Dendritic cell treated with granulocyte-macrophage colony-stimulating factor and Interleukin-4, amounts not matched to agents 40 ng/mL and 50 ng/mL, for 4 days (primary cell): ENCODE measurements at regions not wholly inside any gene's neighbourhood (a gene's known extent, or its start where the extent isn't known, plus 50 kb on each side); places are given as distances from the start of the nearest gene placed in this dataset.

Source experiments
- H3K27ac Mint-ChIP-seq: one replicate; pipeline ENCODE4 v1.8.0; 2022; ENCODE audit warnings: mild to moderate bottlenecking, mixed read lengths
- H3K27me3 Mint-ChIP-seq: one replicate; pipeline ENCODE4 v1.8.0; 2022; ENCODE audit warnings: mild to moderate bottlenecking, mixed read lengths
- H3K36me3 Mint-ChIP-seq: one replicate; pipeline ENCODE4 v1.8.0; 2022; ENCODE audit warnings: low read depth, mixed read lengths
- H3K4me1 Mint-ChIP-seq: one replicate; pipeline ENCODE4 v1.8.0; 2022; ENCODE audit warnings: low read depth, mixed read lengths
- H3K4me3 Mint-ChIP-seq: one replicate; pipeline ENCODE4 v1.8.0; 2022; ENCODE audit warnings: mild to moderate bottlenecking, moderate library complexity, mixed read lengths
- H3K9me3 Mint-ChIP-seq: one replicate; pipeline ENCODE4 v1.8.0; 2022; ENCODE audit warnings: mixed read lengths
- intact Hi-C: fragments of 100-400 bp; cut with micrococcal nuclease; formaldehyde crosslinking; loops from one replicate; pipeline ENCODE4 v1.15.0; 2022

DNA sequence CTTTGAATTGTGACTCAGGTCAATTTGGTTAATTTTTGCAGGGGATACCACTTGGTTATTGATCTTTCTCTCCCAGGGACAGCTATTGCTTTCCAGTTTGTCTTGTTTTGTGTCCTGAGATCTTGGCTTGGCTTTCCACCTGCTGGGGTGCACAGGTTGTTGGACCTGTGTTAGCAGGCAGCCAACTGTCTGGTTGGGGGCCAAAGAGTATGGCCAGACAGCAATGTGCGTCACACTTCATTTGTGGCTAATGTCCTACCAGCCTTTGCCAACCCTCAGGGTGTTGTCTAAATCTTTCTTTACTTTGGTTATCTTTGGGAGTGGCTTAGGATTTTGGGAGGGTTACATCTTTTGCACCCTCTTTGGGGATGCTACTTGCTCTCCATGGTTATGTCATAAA is 494.9 kb upstream of the ATP2B1 start:
- Mint-ChIP-seq H3K27ac (no peak overlapping the region), H3K4me1 (peaks cover 23% of the 10 kb centered on the region), H3K4me3 (no peak overlapping the region), H3K27me3 (no peaks in the 10 kb centered on the region), H3K36me3 (no peaks in the 10 kb centered on the region), H3K9me3 (peaks cover 1% of the 10 kb centered on the region)
- intact Hi-C loops = no loop called here

GRCh38 chr12:90199006-90199405 is 490.4 kb upstream of the ATP2B1 start:
- Mint-ChIP-seq H3K4me3 (no peak overlapping the region), H3K4me1 (peaks cover 23% of the 10 kb centered on the region), H3K27ac (no peak overlapping the region), H3K9me3 (no peaks in the 10 kb centered on the region), H3K27me3 (no peaks in the 10 kb centered on the region), H3K36me3 (no peaks in the 10 kb centered on the region)
- intact Hi-C loops = no loop called here

- Mint-ChIP-seq H3K9me3 (no peaks in the 10 kb centered on the region), H3K4me3 (no peak overlapping the region), H3K4me1 (no peaks in the 10 kb centered on the region), H3K36me3 (no peaks in the 10 kb centered on the region), H3K27ac (no peak overlapping the region), H3K27me3 (no peaks in the 10 kb centered on the region)
- intact Hi-C loops = no loop called here
These were observed 484.9 kb upstream of the ATP2B1 start for GRCh38 chr12:90193500-90193899.

DNA sequence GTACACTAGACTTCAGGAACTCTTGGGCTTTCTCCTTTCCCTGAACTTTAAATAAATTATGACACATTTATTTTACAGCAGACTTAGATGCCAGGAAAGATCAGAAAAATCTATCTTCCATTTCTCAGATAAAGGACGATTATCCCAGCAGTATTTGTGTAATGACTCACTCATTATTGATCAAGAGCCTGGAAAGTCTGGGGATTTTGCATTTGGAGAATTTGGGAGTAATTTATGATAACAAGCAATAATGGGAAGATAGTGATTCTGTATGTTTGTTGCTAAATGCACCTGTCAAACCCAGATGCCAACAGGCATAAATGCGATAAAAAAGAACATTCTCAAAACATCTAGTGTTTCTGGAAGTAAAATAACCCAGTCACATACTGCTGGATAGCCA is 480.2 kb upstream of the ATP2B1 start:
- Mint-ChIP-seq H3K27ac (no peak overlapping the region), H3K27me3 (no peaks in the 10 kb centered on the region), H3K4me1 (no peaks in the 10 kb centered on the region), H3K9me3 (peaks cover 3% of the 10 kb centered on the region), H3K4me3 (no peak overlapping the region), H3K36me3 (no peaks in the 10 kb centered on the region)
- intact Hi-C loops = no loop called here

DNA sequence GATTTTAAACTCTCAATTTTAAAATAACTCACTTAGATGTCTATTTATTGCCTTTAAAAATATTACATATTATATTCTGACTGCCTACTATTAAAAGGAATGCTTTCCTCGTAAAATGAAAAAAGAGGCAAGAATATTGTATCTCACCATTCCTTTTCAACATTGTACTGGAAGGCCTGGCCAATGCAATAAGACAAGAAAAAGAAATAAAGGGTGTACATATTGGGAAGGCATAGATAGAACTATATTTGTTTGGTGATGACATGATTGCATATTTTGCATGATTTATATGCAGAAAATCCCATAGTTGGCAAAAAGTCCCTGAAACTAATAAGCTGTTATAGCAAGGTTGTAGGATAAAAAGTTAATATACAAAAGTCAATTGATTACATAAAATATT is 474.6 kb upstream of the ATP2B1 start:
- Mint-ChIP-seq H3K27ac (no peak overlapping the region), H3K4me3 (no peak overlapping the region), H3K9me3 (peaks cover 8% of the 10 kb centered on the region), H3K36me3 (no peaks in the 10 kb centered on the region), H3K4me1 (no peaks in the 10 kb centered on the region), H3K27me3 (no peaks in the 10 kb centered on the region)
- intact Hi-C loops = no loop called here

DNA sequence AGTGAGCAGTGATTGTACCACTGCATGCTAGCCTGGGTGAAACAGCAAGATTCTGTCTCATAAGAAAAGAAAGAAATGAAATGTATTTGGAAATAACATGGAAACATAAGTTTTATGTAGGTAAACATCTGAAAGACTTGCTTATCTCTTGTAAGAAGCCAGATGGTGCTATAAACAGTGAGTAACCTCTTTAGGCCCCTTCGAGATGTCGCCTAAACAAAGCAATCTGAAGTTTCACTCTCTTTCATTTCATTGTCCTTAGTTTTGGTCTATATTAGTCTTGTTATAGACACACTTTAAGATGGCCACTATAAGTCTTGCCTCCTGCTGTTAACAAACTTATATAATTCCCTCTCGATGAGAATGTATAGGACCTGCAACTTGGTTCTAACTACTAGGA is 472.6 kb upstream of the ATP2B1 start:
- intact Hi-C loops = no loop called here
- H3K4me3 Mint-ChIP-seq = no peak overlapping the region
- H3K27me3 Mint-ChIP-seq = no peaks in the 10 kb centered on the region
- H3K4me1 Mint-ChIP-seq = no peaks in the 10 kb centered on the region
- no peaks in the 10 kb centered on the region for H3K36me3 Mint-ChIP-seq
- H3K9me3 Mint-ChIP-seq = peaks cover 8% of the 10 kb centered on the region
- H3K27ac Mint-ChIP-seq = no peak overlapping the region

DNA sequence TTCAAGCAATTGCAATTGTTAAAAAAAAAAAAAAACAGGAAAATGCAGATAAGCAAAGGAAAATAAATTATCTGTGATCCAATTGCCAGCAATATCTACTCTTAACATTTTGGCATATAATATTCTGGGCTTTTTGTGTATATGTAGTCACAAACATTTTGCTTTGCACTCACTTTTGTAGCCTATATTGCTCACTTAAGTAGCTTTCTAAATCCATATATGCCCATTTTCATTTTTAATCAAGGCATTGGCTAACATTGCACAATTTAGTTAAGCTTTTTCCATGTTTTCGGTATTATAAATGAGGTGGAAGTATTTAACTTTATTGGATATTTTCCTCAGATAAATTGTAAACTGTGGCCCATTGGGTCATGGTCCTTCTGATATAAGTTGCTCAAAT is 466.3 kb upstream of the ATP2B1 start:
- no peaks in the 10 kb centered on the region for H3K27me3 Mint-ChIP-seq
- H3K4me3 Mint-ChIP-seq = no peak overlapping the region
- no peaks in the 10 kb centered on the region for H3K36me3 Mint-ChIP-seq
- no peak overlapping the region for H3K27ac Mint-ChIP-seq
- no peaks in the 10 kb centered on the region for H3K4me1 Mint-ChIP-seq
- peaks cover 9% of the 10 kb centered on the region for H3K9me3 Mint-ChIP-seq
- intact Hi-C loops = no loop called here

- Mint-ChIP-seq H3K27ac (no peak overlapping the region), H3K4me3 (no peak overlapping the region), H3K36me3 (no peaks in the 10 kb centered on the region), H3K9me3 (peaks cover 9% of the 10 kb centered on the region), H3K27me3 (no peaks in the 10 kb centered on the region), H3K4me1 (no peaks in the 10 kb centered on the region)
- intact Hi-C loops = no loop called here
These were observed 465.5 kb upstream of the ATP2B1 start for GRCh38 chr12:90174198-90174510.

DNA sequence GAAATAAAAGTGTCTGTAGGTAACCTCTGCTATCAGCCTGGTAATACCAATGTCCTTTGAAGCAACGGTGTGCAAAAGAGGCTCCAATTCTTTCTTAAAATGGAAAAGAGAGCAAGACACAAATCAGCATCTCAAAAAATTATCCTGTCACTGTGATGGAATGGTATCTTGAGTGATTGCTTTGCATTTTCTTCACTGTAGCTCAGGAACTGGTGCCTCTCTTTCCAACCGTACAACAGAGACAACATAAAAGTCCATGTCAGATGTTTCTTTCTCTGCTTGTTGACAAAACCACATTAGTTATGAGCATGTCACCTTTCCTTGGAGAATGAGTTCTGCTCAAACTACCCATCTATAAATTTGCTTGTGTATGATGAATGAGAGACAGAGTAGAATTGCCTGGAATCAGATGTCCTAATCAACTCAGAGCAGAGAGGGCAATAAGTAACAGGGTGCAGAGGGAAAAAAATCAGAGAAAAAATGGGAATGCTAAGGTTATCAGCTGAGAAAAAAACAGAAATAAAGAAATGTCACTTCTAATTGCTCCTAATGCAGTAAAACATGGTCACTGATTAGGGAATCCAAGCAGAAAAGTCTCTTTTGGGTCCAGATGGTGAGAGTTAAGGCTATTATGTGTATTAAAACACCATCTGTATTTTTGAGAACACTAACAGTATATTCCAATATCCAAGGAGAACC is 465.0 kb upstream of the ATP2B1 start:
- Mint-ChIP-seq H3K36me3 (no peaks in the 10 kb centered on the region), H3K27ac (no peak overlapping the region), H3K9me3 (peaks cover 9% of the 10 kb centered on the region), H3K27me3 (no peaks in the 10 kb centered on the region), H3K4me3 (no peak overlapping the region), H3K4me1 (no peaks in the 10 kb centered on the region)
- intact Hi-C loops = no loop called here

DNA sequence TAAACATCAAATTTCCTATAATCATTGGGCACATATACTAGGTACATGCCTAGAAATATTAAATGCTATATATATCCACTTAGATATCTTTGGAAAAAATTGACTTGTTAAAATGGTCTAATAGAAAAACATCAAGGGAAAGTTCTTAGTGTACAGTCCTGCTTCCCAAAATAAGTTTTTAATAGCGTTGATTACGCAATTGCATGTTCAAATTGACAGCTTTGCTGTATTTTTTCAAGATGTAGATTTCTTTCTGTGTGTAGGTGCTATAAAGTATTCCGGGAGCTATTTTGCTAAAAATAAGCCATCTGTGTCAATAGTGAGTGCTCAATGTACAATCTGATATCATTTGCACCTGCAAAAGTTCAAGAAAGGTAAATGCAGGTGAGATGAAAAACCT is 463.9 kb upstream of the ATP2B1 start:
- H3K4me1 Mint-ChIP-seq = no peaks in the 10 kb centered on the region
- no peak overlapping the region for H3K4me3 Mint-ChIP-seq
- intact Hi-C loops = no loop called here
- peaks cover 9% of the 10 kb centered on the region for H3K9me3 Mint-ChIP-seq
- no peaks in the 10 kb centered on the region for H3K36me3 Mint-ChIP-seq
- no peak overlapping the region for H3K27ac Mint-ChIP-seq
- H3K27me3 Mint-ChIP-seq = no peaks in the 10 kb centered on the region

- H3K4me1 Mint-ChIP-seq = peaks cover 6% of the 10 kb centered on the region
- H3K9me3 Mint-ChIP-seq = peaks cover 9% of the 10 kb centered on the region
- H3K27ac Mint-ChIP-seq = no peak overlapping the region
- H3K27me3 Mint-ChIP-seq = no peaks in the 10 kb centered on the region
- H3K4me3 Mint-ChIP-seq = no peak overlapping the region
- no peaks in the 10 kb centered on the region for H3K36me3 Mint-ChIP-seq
- intact Hi-C loops = no loop called here
These were observed 462.1 kb upstream of the ATP2B1 start for GRCh38 chr12:90170740-90171139.

DNA sequence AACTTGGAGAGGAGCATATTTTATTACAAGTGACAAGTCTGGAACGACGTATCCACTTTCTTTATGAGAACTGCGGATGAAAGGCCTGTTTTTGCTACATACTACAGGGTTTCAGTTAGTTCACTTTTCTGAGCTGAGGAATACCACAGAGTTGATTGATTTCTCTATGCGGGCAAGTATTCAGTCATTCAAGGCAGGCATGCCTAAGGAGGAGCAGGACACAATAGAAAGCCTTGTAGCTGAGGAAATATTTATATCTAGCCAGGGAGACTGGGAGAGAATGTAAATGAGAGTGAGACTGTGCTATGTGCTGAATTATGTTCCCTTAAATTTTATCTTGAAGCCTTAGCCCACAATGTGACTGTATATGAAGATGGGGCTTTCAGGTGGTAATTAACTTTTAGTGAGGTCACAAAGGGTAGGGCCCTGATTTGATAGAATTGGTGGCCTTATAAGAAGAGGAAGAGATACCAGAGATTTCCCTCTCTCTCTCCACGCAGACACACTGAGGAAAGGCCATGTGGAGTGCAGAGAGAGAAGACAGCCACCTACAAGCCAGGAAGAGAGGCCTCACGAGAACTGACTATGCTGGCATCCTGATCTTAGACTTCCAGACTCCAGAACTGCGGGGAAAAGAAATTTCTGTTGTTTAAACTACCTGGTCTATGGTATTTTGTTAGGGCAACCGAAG is 459.0 kb upstream of the ATP2B1 start:
- intact Hi-C loops = no loop called here
- peaks cover 14% of the 10 kb centered on the region for H3K9me3 Mint-ChIP-seq
- H3K36me3 Mint-ChIP-seq = no peaks in the 10 kb centered on the region
- no peak overlapping the region for H3K27ac Mint-ChIP-seq
- no peaks in the 10 kb centered on the region for H3K27me3 Mint-ChIP-seq
- no peak overlapping the region for H3K4me3 Mint-ChIP-seq
- peaks cover 6% of the 10 kb centered on the region for H3K4me1 Mint-ChIP-seq

DNA sequence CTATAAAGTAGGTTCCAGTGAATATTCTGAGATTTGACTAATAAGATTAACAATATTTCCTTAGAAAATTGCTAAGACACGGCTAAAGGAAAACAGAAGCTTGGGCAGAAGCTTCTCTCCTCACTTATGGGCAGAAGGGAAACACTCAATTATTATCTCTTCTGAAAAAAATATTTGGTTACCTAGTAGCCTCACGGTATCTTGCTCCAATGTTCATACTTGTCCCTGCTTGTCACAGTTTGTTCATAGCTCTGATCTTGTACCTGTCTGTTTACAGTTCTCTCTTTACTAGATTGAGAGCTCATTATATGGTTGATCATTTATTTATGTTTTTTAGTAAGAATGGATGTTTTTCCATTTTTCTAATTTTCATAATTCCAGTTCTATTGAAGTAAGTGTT is 458.0 kb upstream of the ATP2B1 start:
- Mint-ChIP-seq H3K4me3 (no peak overlapping the region), H3K9me3 (peaks cover 20% of the 10 kb centered on the region), H3K36me3 (no peaks in the 10 kb centered on the region), H3K27ac (no peak overlapping the region), H3K4me1 (peaks cover 6% of the 10 kb centered on the region), H3K27me3 (no peaks in the 10 kb centered on the region)
- intact Hi-C loops = no loop called here

DNA sequence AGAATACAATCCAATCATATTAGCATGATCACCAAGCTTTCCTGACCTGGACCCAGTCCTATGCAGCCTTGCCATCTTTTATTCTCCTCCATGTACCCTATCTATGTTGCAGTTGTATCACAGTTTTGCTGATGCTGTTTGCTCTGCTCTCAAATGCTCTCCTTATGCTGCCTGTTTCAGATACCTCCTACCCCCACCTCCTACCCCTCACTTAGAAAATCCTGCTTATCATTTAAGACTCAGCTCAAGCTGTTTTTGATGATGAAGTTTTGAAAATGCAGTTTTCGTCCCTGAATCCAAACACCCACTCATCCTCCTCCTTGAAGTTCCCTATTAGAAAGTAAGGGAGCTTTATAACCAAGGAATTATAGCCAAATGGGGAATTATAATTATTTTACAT is 457.4 kb upstream of the ATP2B1 start:
- H3K27ac Mint-ChIP-seq = no peak overlapping the region
- intact Hi-C loops = no loop called here
- H3K27me3 Mint-ChIP-seq = no peaks in the 10 kb centered on the region
- no peak overlapping the region for H3K4me3 Mint-ChIP-seq
- H3K9me3 Mint-ChIP-seq = peaks cover 19% of the 10 kb centered on the region
- no peaks in the 10 kb centered on the region for H3K36me3 Mint-ChIP-seq
- peaks cover 6% of the 10 kb centered on the region for H3K4me1 Mint-ChIP-seq

DNA sequence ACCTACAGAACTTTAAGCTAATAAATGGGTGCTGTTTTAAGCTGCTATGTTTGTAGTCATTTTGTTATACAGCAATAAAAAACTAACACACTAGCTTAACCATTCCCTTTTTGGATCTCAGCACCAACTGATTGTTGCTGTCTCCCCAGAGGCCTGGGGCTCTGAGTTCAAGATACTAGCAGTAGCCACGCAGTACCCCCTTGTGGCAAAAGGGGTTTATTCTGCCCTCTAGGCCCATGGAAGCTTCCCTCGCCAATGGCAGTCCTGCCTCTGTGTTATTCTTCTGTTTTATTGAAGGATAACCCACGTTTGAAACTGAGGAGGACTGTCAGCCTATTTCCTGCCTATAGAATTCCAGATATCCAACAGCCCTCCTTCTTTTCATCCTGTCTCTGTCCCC is 455.3 kb upstream of the ATP2B1 start:
- Mint-ChIP-seq H3K27me3 (no peaks in the 10 kb centered on the region), H3K27ac (no peak overlapping the region), H3K4me1 (peaks cover 6% of the 10 kb centered on the region), H3K9me3 (peaks cover 20% of the 10 kb centered on the region), H3K4me3 (no peak overlapping the region), H3K36me3 (no peaks in the 10 kb centered on the region)
- intact Hi-C loops = no loop called here
